ENCODE measurements at regions not wholly inside any gene's neighbourhood (a gene's known extent, or its start where the extent isn't known, plus 50 kb on each side); places are given as distances from the start of the nearest gene placed in this dataset.

- no peak overlapping the region for H2AFZ ChIP-seq (ENCODE audit: low read depth, low read length)
- no peaks in the 10 kb centered on the region for H4K20me1 ChIP-seq (ENCODE audit: insufficient read depth, low read length)
- no peak overlapping the region for H3K27ac ChIP-seq (ENCODE audit: low read depth, low read length)
- Mint-ChIP-seq H3K4me1 (ENCODE audit: low read depth, unreplicated experiment) (no peaks in the 10 kb centered on the region), H3K36me3 (ENCODE audit: low read depth, unreplicated experiment) (no peaks in the 10 kb centered on the region), H3K27ac (ENCODE audit: unreplicated experiment) (no peak overlapping the region), H3K4me3 (ENCODE audit: unreplicated experiment) (no peak overlapping the region), H3K9me3 (ENCODE audit: unreplicated experiment) (peaks cover 5% of the 10 kb centered on the region), H3K27me3 (ENCODE audit: low read depth, unreplicated experiment) (no peaks in the 10 kb centered on the region)
- FAIRE-seq (no peak), DNase-seq (ENCODE audit: low read depth) (no peak)
- H3K4me3 ChIP-seq (ENCODE audit: insufficient read depth, low read depth, low read length): no peak overlapping the region
- no peak overlapping the region for H3K4me2 ChIP-seq (ENCODE audit: low read length)
- H3K4me1 ChIP-seq (ENCODE audit: insufficient read depth, low read length): no peaks in the 10 kb centered on the region
- H3K9ac ChIP-seq (ENCODE audit: low read length): no peak overlapping the region
- TF ChIP-seq CTCF (IDR thresholded peaks at IDR 0.05; ENCODE audit: insufficient read depth, low read depth, low read length) (no peak), EZH2 (IDR thresholded peaks at IDR 0.05; ENCODE audit: insufficient read depth, low read length) (no peak)
- H3K9me3 ChIP-seq (ENCODE audit: insufficient read depth, low read depth, low read length): peaks cover 18% of the 10 kb centered on the region
- no peaks in the 10 kb centered on the region for H3K36me3 ChIP-seq (ENCODE audit: insufficient read depth, low read length)
- no peaks in the 10 kb centered on the region for H3K79me2 ChIP-seq (ENCODE audit: insufficient read depth, low read length)
- no peaks in the 10 kb centered on the region for H3K27me3 ChIP-seq (ENCODE audit: insufficient read depth, low read length)
Observed at GRCh38 chr7:153607354-153607753, 444.8 kb upstream of the DPP6 start.

- Mint-ChIP-seq H3K4me3 (ENCODE audit: unreplicated experiment) (no peak overlapping the region), H3K27me3 (ENCODE audit: low read depth, unreplicated experiment) (no peaks in the 10 kb centered on the region), H3K4me1 (ENCODE audit: low read depth, unreplicated experiment) (no peaks in the 10 kb centered on the region), H3K27ac (ENCODE audit: unreplicated experiment) (no peak overlapping the region), H3K36me3 (ENCODE audit: low read depth, unreplicated experiment) (no peaks in the 10 kb centered on the region), H3K9me3 (ENCODE audit: unreplicated experiment) (no peaks in the 10 kb centered on the region)
- Histone ChIP-seq H3K9me3 (ENCODE audit: insufficient read depth, low read depth, low read length) (peaks cover 8% of the 10 kb centered on the region), H3K4me2 (ENCODE audit: low read length) (no peak overlapping the region), H2AFZ (ENCODE audit: low read depth, low read length) (no peak overlapping the region), H3K27me3 (ENCODE audit: insufficient read depth, low read length) (no peaks in the 10 kb centered on the region), H3K36me3 (ENCODE audit: insufficient read depth, low read length) (no peaks in the 10 kb centered on the region), H4K20me1 (ENCODE audit: insufficient read depth, low read length) (no peaks in the 10 kb centered on the region), H3K79me2 (ENCODE audit: insufficient read depth, low read length) (no peaks in the 10 kb centered on the region), H3K9ac (ENCODE audit: low read length) (no peak overlapping the region), H3K4me3 (ENCODE audit: insufficient read depth, low read depth, low read length) (no peak overlapping the region), H3K27ac (ENCODE audit: low read depth, low read length) (no peak overlapping the region), H3K4me1 (ENCODE audit: insufficient read depth, low read length) (no peaks in the 10 kb centered on the region)
- DNase-seq (ENCODE audit: low read depth): no peak
- TF ChIP-seq CTCF (IDR thresholded peaks at IDR 0.05; ENCODE audit: insufficient read depth, low read depth, low read length) (no peak), EZH2 (IDR thresholded peaks at IDR 0.05; ENCODE audit: insufficient read depth, low read length) (no peak)
- FAIRE-seq: no peak
Observed at GRCh38 chr7:153616711-153617325, 435.4 kb upstream of the DPP6 start.

- TF ChIP-seq CTCF (IDR thresholded peaks at IDR 0.05; ENCODE audit: insufficient read depth, low read depth, low read length): no peak
- no peak for TF ChIP-seq EZH2 (IDR thresholded peaks at IDR 0.05; ENCODE audit: insufficient read depth, low read length)
- FAIRE-seq (no peak), DNase-seq (ENCODE audit: low read depth) (no peak)
- no peaks in the 10 kb centered on the region for H3K27me3 ChIP-seq (ENCODE audit: insufficient read depth, low read length)
- no peak overlapping the region for H3K4me2 ChIP-seq (ENCODE audit: low read length)
- H3K27ac ChIP-seq (ENCODE audit: low read depth, low read length): no peak overlapping the region
- no peak overlapping the region for H3K4me3 ChIP-seq (ENCODE audit: insufficient read depth, low read depth, low read length)
- H3K4me1 Mint-ChIP-seq (ENCODE audit: low read depth, unreplicated experiment): no peaks in the 10 kb centered on the region
- no peaks in the 10 kb centered on the region for H3K79me2 ChIP-seq (ENCODE audit: insufficient read depth, low read length)
- H3K36me3 Mint-ChIP-seq (ENCODE audit: low read depth, unreplicated experiment): no peaks in the 10 kb centered on the region
- no peak overlapping the region for H3K4me3 Mint-ChIP-seq (ENCODE audit: unreplicated experiment)
- no peaks in the 10 kb centered on the region for H3K27me3 Mint-ChIP-seq (ENCODE audit: low read depth, unreplicated experiment)
- H2AFZ ChIP-seq (ENCODE audit: low read depth, low read length): no peak overlapping the region
- H4K20me1 ChIP-seq (ENCODE audit: insufficient read depth, low read length): no peaks in the 10 kb centered on the region
- peaks cover 14% of the 10 kb centered on the region for H3K9me3 Mint-ChIP-seq (ENCODE audit: unreplicated experiment)
- no peak overlapping the region for H3K9ac ChIP-seq (ENCODE audit: low read length)
- H3K36me3 ChIP-seq (ENCODE audit: insufficient read depth, low read length): no peaks in the 10 kb centered on the region
- no peaks in the 10 kb centered on the region for H3K9me3 ChIP-seq (ENCODE audit: insufficient read depth, low read depth, low read length)
- H3K4me1 ChIP-seq (ENCODE audit: insufficient read depth, low read length): no peaks in the 10 kb centered on the region
- H3K27ac Mint-ChIP-seq (ENCODE audit: unreplicated experiment): no peak overlapping the region
Observed at GRCh38 chr7:153627323-153627722, 424.9 kb upstream of the DPP6 start.
